HG03175 (cell line): ENCODE measurements at regions not wholly inside any gene's neighbourhood (a gene's known extent, or its start where the extent isn't known, plus 50 kb on each side); places are given as distances from the start of the nearest gene placed in this dataset.

ENCODE experiments used
- ATAC-seq: cut with Tn5 transposase; IDR thresholded peaks from one replicate; pipeline ENCODE4 v1.9.1; 2021; ENCODE audit warnings: mild to moderate bottlenecking, moderate library complexity; ENCODE audit not compliant: unreplicated experiment

- no peak for ATAC-seq
Measured at GRCh38 chr9:1729631-1730030, 285.5 kb upstream of the SMARCA2 start.

GRCh38 chr9:1732670-1733069 is 282.5 kb upstream of the SMARCA2 start:
- no peak for ATAC-seq

DNA sequence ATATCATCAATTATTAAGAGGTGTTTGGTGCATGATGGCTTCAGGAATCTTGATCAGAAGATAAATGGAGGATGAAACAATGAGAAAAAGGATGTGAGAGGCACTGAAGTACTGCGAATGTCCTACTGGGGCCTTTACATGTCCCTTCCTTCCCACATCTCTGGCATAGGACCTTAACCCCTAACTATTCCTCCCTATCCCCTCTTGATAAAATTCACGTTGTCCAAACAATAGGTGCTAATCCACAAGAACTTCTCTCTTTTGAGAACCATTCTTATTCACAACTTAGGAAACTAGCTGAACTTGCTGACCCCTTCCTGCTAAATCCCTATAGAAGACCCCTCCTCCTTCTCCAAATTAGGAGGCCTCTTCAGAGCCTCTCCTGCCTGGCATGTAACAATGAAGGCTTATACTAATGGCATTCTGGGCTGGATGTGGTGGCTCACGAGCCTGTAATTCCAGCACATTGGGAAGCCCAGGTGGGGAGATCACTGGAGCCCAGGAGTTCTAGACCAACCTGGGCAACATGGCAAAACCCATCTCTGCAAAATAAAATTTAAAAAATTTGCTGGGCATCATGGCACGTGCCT is 276.5 kb upstream of the SMARCA2 start:
- no peak for ATAC-seq

DNA sequence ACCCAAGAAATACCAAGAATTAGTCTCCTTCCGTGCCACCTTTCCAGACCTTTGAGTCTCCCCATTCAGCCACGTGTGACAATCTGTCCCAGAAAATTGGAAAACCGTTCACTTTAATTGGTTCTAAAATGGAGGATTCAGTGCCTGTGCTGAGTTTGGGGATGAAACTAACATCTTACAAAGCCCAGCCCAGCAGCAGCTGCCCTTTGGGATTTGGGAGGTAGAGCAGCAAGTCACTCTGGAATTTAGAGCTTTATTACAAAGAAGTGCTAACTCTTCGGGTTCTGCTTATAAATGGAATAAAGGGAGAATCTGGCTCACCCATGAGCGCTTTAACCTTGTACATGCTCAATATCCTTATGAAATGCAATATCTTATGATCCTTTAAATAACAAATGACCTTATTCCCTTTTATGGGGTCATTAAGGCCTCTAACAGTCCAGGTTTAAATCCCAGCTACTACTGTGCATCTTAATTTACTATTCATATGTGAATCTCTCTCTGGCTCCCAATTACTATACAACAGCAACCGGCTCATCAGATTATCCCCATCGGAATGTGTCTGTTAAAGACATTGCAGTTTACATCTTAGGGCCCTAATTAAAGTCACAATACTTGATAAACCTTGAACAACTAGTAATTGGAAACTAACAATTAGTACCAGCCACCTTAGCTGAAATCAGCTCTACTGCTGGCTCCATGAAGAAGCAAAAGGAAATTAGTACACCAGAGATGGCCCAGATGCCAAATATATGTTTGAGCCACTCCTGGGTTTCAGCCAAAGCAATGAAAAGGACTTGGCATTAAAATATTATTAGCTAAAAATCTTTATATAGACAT is 271.8 kb upstream of the SMARCA2 start:
- no peak for ATAC-seq

GRCh38 chr9:1745980-1746379 is 269.2 kb upstream of the SMARCA2 start:
- no peak for ATAC-seq

DNA sequence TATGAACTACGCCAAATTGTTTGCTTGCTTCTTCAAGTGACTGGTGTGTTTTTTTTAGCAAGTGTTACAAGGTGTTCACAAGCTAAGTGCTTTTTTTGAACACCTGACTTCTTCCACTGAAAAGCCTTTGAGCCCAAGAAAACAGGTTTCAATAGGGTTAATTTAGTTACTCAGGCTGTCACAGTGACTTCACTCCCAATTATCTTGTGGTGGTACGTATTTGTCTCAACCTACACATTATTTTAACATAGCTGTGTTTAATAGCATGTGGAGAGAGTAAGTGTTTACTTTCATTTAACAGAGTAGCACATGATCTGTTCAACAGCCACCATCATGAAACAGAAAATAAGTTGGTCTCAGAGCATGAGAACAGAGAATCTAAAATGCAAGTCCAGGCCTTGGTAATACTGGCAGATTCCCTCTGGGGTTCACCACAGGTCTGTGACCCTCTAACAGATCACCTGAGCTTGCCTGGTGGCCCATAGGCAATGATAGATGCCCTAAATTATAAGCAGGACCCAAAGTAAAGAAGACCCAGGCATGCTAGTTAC is 267.7 kb upstream of the SMARCA2 start:
- no peak for ATAC-seq

DNA sequence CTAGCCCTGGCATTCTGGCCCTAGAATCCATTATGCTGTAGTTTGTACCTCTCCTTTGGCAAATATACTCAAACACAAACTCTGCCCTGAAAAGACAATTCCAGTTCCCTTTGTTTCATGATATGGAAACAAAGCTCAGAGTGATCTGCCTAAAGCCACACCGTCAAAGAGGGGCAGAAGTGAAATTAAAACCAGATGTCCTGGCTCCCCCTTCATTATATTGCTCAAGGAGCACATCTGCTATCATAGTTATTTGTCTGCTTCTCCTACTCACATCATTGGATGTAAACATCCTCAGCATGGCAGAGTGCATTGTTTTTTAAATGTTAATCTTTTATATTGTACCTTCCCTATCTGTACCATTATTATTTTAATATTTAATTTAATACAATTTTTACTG is 266.7 kb upstream of the SMARCA2 start:
- ATAC-seq = no peak

GRCh38 chr9:1757186-1757585 is 258.0 kb upstream of the SMARCA2 start:
- ATAC-seq = no peak

GRCh38 chr9:1759009-1759408 is 256.1 kb upstream of the SMARCA2 start:
- ATAC-seq = peak; percentile 90

- no peak for ATAC-seq
Measured at GRCh38 chr9:1759771-1760300, 255.3 kb upstream of the SMARCA2 start.

DNA sequence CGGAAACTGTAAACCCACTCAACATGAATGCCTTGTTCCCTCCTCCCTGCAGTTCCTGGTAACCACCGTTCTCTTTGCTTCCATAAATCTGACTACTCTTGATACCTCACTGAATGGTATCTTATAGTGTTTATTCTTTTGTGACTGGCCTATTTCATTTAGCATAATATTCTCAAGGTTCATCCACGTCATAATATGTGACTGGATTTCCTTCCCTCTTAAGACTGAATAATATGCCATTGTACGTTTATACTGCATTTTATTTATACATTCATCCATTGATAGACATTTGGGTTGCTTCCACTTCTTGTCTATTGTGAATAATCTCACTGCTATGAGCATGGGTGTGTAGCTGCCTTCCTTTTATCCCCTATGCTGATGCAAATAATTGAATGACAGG is 253.3 kb upstream of the SMARCA2 start:
- no peak for ATAC-seq

- no peak for ATAC-seq
Measured at GRCh38 chr9:1766042-1766441, 249.1 kb upstream of the SMARCA2 start.

DNA sequence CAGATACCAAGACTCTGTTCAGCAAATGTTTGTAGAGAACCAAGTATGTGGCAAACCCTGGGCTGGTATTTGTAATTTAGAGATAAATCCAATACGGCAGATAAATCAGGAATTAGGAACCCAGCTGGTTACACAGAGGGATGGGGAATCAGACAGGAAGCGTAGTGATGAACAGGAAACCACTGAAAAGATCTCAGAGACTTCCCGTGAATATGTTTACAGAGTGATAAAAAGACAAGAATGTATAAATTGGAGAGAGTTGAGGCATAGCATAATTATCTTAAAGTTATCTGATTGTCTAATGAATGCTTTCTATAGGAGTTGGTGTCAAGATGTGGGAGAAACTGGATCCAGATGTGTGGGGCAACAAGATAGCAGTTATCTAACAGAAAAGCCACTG is 246.6 kb upstream of the SMARCA2 start:
- no peak for ATAC-seq

GRCh38 chr9:1771094-1771789 is 243.9 kb upstream of the SMARCA2 start:
- ATAC-seq = no peak

DNA sequence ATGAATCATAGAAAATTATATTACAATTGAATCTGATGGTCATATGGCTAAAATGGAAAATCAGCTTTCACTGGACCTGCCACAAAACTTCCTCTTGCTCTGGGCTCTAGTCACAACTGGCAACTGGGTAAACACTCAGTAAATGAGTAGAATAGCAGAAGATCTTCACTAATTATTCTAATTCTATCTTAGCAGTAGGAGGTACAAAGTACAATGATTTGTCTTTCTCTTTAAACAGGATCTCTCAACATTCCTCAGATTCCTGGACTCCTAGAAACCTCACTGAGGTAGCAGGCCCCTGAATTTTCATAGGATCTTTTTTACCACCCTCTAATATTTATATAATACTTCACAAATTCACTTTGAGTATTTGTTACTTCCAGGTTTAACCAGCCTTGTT is 239.9 kb upstream of the SMARCA2 start:
- no peak for ATAC-seq

DNA sequence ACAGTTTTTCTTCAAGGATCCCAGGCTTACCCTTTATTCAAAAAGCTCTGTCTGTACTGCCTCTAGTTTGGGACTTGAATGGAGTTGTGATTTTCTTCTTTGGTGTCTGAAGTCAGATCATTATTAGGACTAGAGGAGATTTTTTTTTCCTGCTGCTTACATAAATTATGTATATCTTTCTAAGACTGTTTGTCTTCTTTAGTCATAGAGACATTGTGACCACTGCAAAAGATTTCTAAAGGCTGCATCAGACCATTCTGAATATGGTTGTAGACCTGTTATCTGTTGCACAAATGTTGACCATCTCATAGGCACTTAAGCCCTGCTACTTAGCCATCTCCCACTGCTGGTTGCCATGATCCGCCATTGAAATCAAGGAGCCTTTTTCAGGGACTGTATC is 238.5 kb upstream of the SMARCA2 start:
- ATAC-seq = no peak

DNA sequence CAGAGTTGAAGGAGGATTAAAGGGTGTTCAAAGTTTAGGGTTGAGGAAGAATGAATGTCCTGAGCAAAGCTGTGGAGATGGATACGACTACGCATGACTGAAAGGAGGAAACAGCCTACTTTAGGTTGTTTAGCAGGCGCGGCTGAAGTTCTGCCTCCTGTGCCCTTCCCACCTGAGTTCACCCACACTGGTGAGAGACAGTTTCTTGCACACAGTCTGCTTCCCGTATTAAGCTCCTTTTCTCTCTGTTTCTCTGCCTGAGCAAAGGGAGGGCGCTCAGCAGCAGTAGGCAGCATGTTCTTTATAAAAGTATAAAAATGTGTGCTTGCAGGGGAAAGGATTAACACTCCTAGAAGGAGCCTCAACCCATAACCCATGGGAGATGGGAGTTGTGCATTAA is 224.0 kb upstream of the SMARCA2 start:
- no peak for ATAC-seq

- no peak for ATAC-seq
Measured at GRCh38 chr9:1794547-1795270, 220.4 kb upstream of the SMARCA2 start.

- no peak for ATAC-seq
Measured at GRCh38 chr9:1804128-1804865, 210.8 kb upstream of the SMARCA2 start.

GRCh38 chr9:1829719-1830118 is 185.4 kb upstream of the SMARCA2 start:
- no peak for ATAC-seq
